DOHH2 (cell line): ENCODE measurements at regions not wholly inside any gene's neighbourhood (a gene's known extent, or its start where the extent isn't known, plus 50 kb on each side); places are given as distances from the start of the nearest gene placed in this dataset.

ENCODE experiments used
- CTCF ChIP-seq: fragments of 200-600 bp; sonication (generic); IDR thresholded peaks from one replicate; pipeline ENCODE4 v1.5.1; 2014; ENCODE audit warnings: antibody characterized with exemption, mild to moderate bottlenecking, low read depth, low read length; ENCODE audit not compliant: poor library complexity, severe bottlenecking
- EZH2phosphoT487 ChIP-seq: fragments of 200-600 bp; sonication (generic); IDR thresholded peaks from 2 replicates; pipeline ENCODE4 v1.6.1; 2017; ENCODE audit warnings: borderline replicate concordance, mild to moderate bottlenecking, antibody characterized with exemption, low read length, moderate library complexity, mixed read lengths

GRCh38 chr2:146615778-146616177 lies 1229.1 kb upstream of the ACVR2A start:
- no peak for TF ChIP-seq CTCF
- TF ChIP-seq EZH2phosphoT487 = no peak
